GM12878 (cell line): ENCODE measurements at regions not wholly inside any gene's neighbourhood (a gene's known extent, or its start where the extent isn't known, plus 50 kb on each side); places are given as distances from the start of the nearest gene placed in this dataset.

Experiments used
- ATAC-seq: fragments of 200-7000 bp; cut with Tn5 transposase; 3 replicates; pipeline ENCODE4 v1.9.1; 2020; ENCODE audit warnings: mild to moderate bottlenecking, moderate library complexity
- BruUV-seq: library from RNA; stranded (reverse); fragments of 400-500 nt; replicated peaks from 2 replicates; lab custom pipeline; 2021; lab: Mats Ljungman, UMichigan
- CTCF ChIA-PET: fragments of 300-600 bp; sonication (Branson Sonifier 250); formaldehyde crosslinking; extraction: SDS; loops from one replicate; lab custom pipeline; 2021; ENCODE audit warnings: inconsistent platforms; lab: Yijun Ruan, JAX
- POLR2A ChIA-PET: fragments of 350-600 bp; formaldehyde crosslinking; extraction: SDS; loops from one replicate; lab custom pipeline; 2021; ENCODE audit warnings: inconsistent platforms; lab: Charles Lee
- RAD21 ChIA-PET: fragments of 300-600 bp; sonication (Branson Sonifier 250); formaldehyde crosslinking; loops from one replicate; lab custom pipeline; 2023; ENCODE audit warnings: antibody characterized with exemption; ENCODE audit not compliant: unreplicated experiment; lab: Charles Lee
- SMC1A ChIA-PET: fragments of 300-600 bp; sonication (Branson Sonifier 250); formaldehyde crosslinking; loops from one replicate; lab custom pipeline; 2023; ENCODE audit not compliant: unreplicated experiment, uncharacterized antibody; lab: Charles Lee
- DNase-seq: peaks from one replicate; pipeline ENCODE4 v3.0.0-alpha.2; 2011; ENCODE audit warnings: low read depth, low spot score
- FAIRE-seq: peaks from 3 replicates; lab custom pipeline; 2011; peaks lifted over from hg19 to GRCh38; lab: Jason Lieb, UNC
- H2AFZ ChIP-seq: 2 replicates; pipeline ENCODE4 v1.6.0; 2011; ENCODE audit warnings: low read depth, low read length, control low read depth; ENCODE audit not compliant: control insufficient read depth
- H3K27ac ChIP-seq: 2 replicates; pipeline ENCODE4 v1.5.1; 2011; ENCODE audit warnings: control low read depth; ENCODE audit not compliant: control insufficient read depth, insufficient read depth
- H3K27me3 ChIP-seq, 2 experiments: replicated peaks in 1 of 2; 2 replicates each; pipeline versions ENCODE4 v1.6.0 to v1.6.1; 2011; ENCODE audit warnings: low read length in 1 of 2; ENCODE audit not compliant: control insufficient read depth in 2 of 2, insufficient read depth in 2 of 2
- H3K36me3 ChIP-seq, 2 experiments: 2 replicates each; pipeline ENCODE4 v1.5.1; 2011; ENCODE audit warnings: low read length in 1 of 2; ENCODE audit not compliant: control insufficient read depth in 2 of 2, insufficient read depth in 2 of 2
- H3K4me1 ChIP-seq: 2 replicates; pipeline ENCODE4 v1.6.1; 2011; ENCODE audit warnings: mild to moderate bottlenecking, low read length, moderate library complexity, mixed read lengths; ENCODE audit not compliant: control insufficient read depth, insufficient read depth
- H3K4me2 ChIP-seq: 2 replicates; pipeline ENCODE4 v1.6.0; 2011; ENCODE audit warnings: control low read depth; ENCODE audit not compliant: control insufficient read depth, insufficient read depth
- H3K4me3 ChIP-seq: fragments of 200-600 bp; sonication (generic); 2 replicates; pipeline ENCODE4 v1.5.1; 2016
- H3K79me2 ChIP-seq: 2 replicates; pipeline ENCODE4 v1.6.0; 2011; ENCODE audit warnings: low read length; ENCODE audit not compliant: control insufficient read depth, insufficient read depth
- H3K9ac ChIP-seq: 2 replicates; pipeline ENCODE4 v1.8.0; 2011; ENCODE audit warnings: low read length, control low read depth, mixed read lengths; ENCODE audit not compliant: control insufficient read depth, insufficient read depth
- H3K9me3 ChIP-seq: replicated peaks from 3 replicates; pipeline ENCODE4 v1.5.1; 2011; ENCODE audit warnings: mild to moderate bottlenecking, low read length; ENCODE audit not compliant: control insufficient read depth, insufficient read depth
- H4K20me1 ChIP-seq: 2 replicates; pipeline ENCODE4 v1.6.0; 2011; ENCODE audit not compliant: control insufficient read depth, insufficient read depth
- CBX5 ChIP-seq: sonication (generic); IDR thresholded peaks from 2 replicates; pipeline ENCODE4 v1.6.1; 2016; ENCODE audit warnings: low read depth, moderate library complexity, mild to moderate bottlenecking, inconsistent platforms
- CUX1 ChIP-seq: IDR thresholded peaks from 2 replicates; pipeline ENCODE4 v1.6.1; 2012; ENCODE audit warnings: improper control_type of control experiment, low read depth, low read length; ENCODE audit not compliant: insufficient replicate concordance
- EZH2 ChIP-seq: IDR thresholded peaks from 2 replicates; pipeline ENCODE4 v1.6.1; 2012; ENCODE audit warnings: low read depth, mild to moderate bottlenecking, control low read depth, inconsistent platforms, low read length, borderline replicate concordance; ENCODE audit not compliant: control insufficient read depth
- JUND ChIP-seq: IDR thresholded peaks from 2 replicates; pipeline ENCODE4 v1.6.1; 2012; ENCODE audit warnings: low read depth, mild to moderate bottlenecking, low read length, improper control_type of control experiment, moderate library complexity
- MXI1 ChIP-seq: fragments of 150-350 bp; IDR thresholded peaks from 2 replicates; pipeline ENCODE4 v1.6.1; 2011; ENCODE audit warnings: low read depth, mild to moderate bottlenecking, inconsistent platforms, low read length, improper control_type of control experiment
- NFXL1 ChIP-seq: fragments of 450-650 bp; IDR thresholded peaks from 2 replicates; pipeline ENCODE4 v1.6.1; 2017; ENCODE audit warnings: antibody characterized with exemption, mild to moderate bottlenecking, borderline replicate concordance
- NFYA ChIP-seq: IDR thresholded peaks from 2 replicates; pipeline ENCODE4 v1.6.1; 2011; ENCODE audit warnings: low read depth, mild to moderate bottlenecking, low read length, improper control_type of control experiment, borderline replicate concordance
- RCOR1 ChIP-seq: conservative IDR thresholded peaks from 2 replicates; pipeline ENCODE4 v1.6.1; 2012; ENCODE audit warnings: low read depth, low read length, improper control_type of control experiment
- SIN3A ChIP-seq: IDR thresholded peaks from 2 replicates; pipeline ENCODE4 v1.6.1; 2012; ENCODE audit warnings: low read depth, low read length, improper control_type of control experiment
- SMAD1 ChIP-seq: fragments of 450-650 bp; IDR thresholded peaks from 2 replicates; pipeline ENCODE4 v1.6.1; 2018; ENCODE audit warnings: mild to moderate bottlenecking, low read depth; ENCODE audit not compliant: partially characterized antibody
- SMAD5 ChIP-seq: IDR thresholded peaks from 2 replicates; pipeline ENCODE4 v1.6.1; 2016; ENCODE audit warnings: antibody characterized with exemption, low read depth
- SRF ChIP-seq, 2 experiments: IDR thresholded peaks; 2 replicates each; pipeline ENCODE4 v1.6.1; 2011; ENCODE audit warnings: low read depth in 2 of 2, low read length in 2 of 2, mild to moderate bottlenecking in 1 of 2, moderate library complexity in 1 of 2
- STAT3 ChIP-seq: IDR thresholded peaks from 2 replicates; pipeline ENCODE4 v1.6.1; 2011; ENCODE audit warnings: low read depth, low read length, improper control_type of control experiment
- TCF3 ChIP-seq: IDR thresholded peaks from 2 replicates; pipeline ENCODE4 v1.6.1; 2012; ENCODE audit warnings: low read depth, mild to moderate bottlenecking, low read length, borderline replicate concordance; ENCODE audit not compliant: insufficient read depth
- USF1 ChIP-seq: IDR thresholded peaks from 2 replicates; pipeline ENCODE4 v1.6.1; 2011; ENCODE audit warnings: borderline replicate concordance, low read depth, mild to moderate bottlenecking, moderate library complexity, mixed read lengths, low read length; ENCODE audit not compliant: insufficient read depth; ENCODE audit errors: extremely low read length
- YBX1 ChIP-seq: fragments of 450-650 bp; IDR thresholded peaks from 2 replicates; pipeline ENCODE4 v1.6.1; 2016; ENCODE audit warnings: antibody characterized with exemption
- YY1 ChIP-seq: IDR thresholded peaks from 2 replicates; pipeline ENCODE4 v1.6.1; 2011; ENCODE audit warnings: low read depth, mild to moderate bottlenecking, low read length
- ZBED1 ChIP-seq: IDR thresholded peaks from 2 replicates; pipeline ENCODE4 v1.6.1; 2016; ENCODE audit warnings: borderline replicate concordance
- ZSCAN29 ChIP-seq: fragments of 450-650 bp; IDR thresholded peaks from 2 replicates; pipeline ENCODE4 v1.6.1; 2017; ENCODE audit warnings: mild to moderate bottlenecking, moderate library complexity
- ZZZ3 ChIP-seq: IDR thresholded peaks from 2 replicates; pipeline ENCODE4 v1.6.1; 2011; ENCODE audit warnings: low read depth; ENCODE audit not compliant: control insufficient read depth, insufficient read length
- WGBS: methylation state at CpG from one replicate; pipeline ENCODE4 v1.1.6; 2016; ENCODE audit warnings: low lambda C conversion rate; ENCODE audit not compliant: insufficient replicate concordance, insufficient coverage; ENCODE audit errors: missing lambda C conversion rate; 5-methylcytosine and 5-hydroxymethylcytosine counted together
- in situ Hi-C: fragments of 300-500 bp; cut with MboI; formaldehyde crosslinking; loops from 9 replicates; pipeline ENCODE4 v1.14.3; 2018; ENCODE audit warnings: mixed read lengths
- intact Hi-C: fragments of 100-400 bp; cut with micrococcal nuclease; formaldehyde crosslinking; loops from one replicate; pipeline ENCODE4 v1.14.2; 2022; ENCODE audit not compliant: unreplicated experiment

- no peak for TF ChIP-seq CUX1
- no peak for TF ChIP-seq ZZZ3
Observed at GRCh38 chr11:90842681-90843080, 619.8 kb upstream of the CHORDC1 start (continued).

- ATAC-seq, result no peak
- ChIA-PET SMC1A (interaction anchor here (0.7 to 2.2 kb wide), 3 partner anchors 11 to 33 kb away, joined by 3 to 4 read pairs (median 3); no protein-coding TSS in a partner anchor), POLR2A (no interaction called here), RAD21 (no interaction called here), CTCF (no interaction called here)
- no peaks in the 10 kb centered on the region for H3K36me3 ChIP-seq
- in situ Hi-C loops, result no loop called here
- no peak overlapping the region for H3K9ac ChIP-seq
- no peaks in the 10 kb centered on the region for H3K4me1 ChIP-seq
- FAIRE-seq, result no peak
- H3K27ac ChIP-seq, result no peak overlapping the region
- intact Hi-C loops, result no loop called here
- H2AFZ ChIP-seq, result no peak overlapping the region
- H3K79me2 ChIP-seq, result no peaks in the 10 kb centered on the region
- H3K9me3 ChIP-seq, result no peaks in the 10 kb centered on the region
- TF ChIP-seq EZH2 (no peak), SMAD1 (no peak), TCF3 (no peak), SIN3A (no peak), ZSCAN29 (no peak), MXI1 (no peak), YY1 (no peak), JUND (no peak), NFXL1 (no peak), SMAD5 (no peak), ZBED1 (no peak), NFYA (no peak), CBX5 (no peak), SRF (IDR thresholded peaks at IDR 0.05; ENCODE audit: low read depth in 2 of 2, low read length in 2 of 2) (no peak), YBX1 (no peak), USF1 (no peak), STAT3 (no peak), RCOR1 (no peak)
- no peak for DNase-seq
- WGBS, result 39% methylated on average over 2 of the region's 2 CpGs
- H3K4me3 ChIP-seq, result no peak overlapping the region
- BruUV-seq, result no TSS peak
- no peak overlapping the region for H3K4me2 ChIP-seq
- no peaks in the 10 kb centered on the region for H4K20me1 ChIP-seq
- H3K27me3 ChIP-seq, result no peaks in the 10 kb centered on the region
Observed at GRCh38 chr11:90840071-90840470, 617.2 kb upstream of the CHORDC1 start.
